HL-60 (cell line): ENCODE measurements at regions not wholly inside any gene's neighbourhood (a gene's known extent, or its start where the extent isn't known, plus 50 kb on each side); places are given as distances from the start of the nearest gene placed in this dataset.
"Not testable (repeated sequence)": the region's sequence is repeated elsewhere in the genome, so short reads cannot be mapped to it uniquely, and the experiment has no call there.

ENCODE experiments used
- DNase-seq, 2 experiments: peaks; one replicate each; pipeline ENCODE4 v3.0.0-alpha.2; 2010 to 2020; ENCODE audit warnings: low read depth in 1 of 2, low spot score in 1 of 2
- H3K27ac ChIP-seq: fragments of 250-450 bp; sonication (Bioruptor Pico); replicated peaks from 2 replicates; pipeline ENCODE4 v1.5.1; 2020; ENCODE audit warnings: mild to moderate bottlenecking, moderate library complexity
- H3K27me3 ChIP-seq: fragments of 250-450 bp; sonication (Bioruptor Pico); 2 replicates; pipeline ENCODE4 v1.5.1; 2021; ENCODE audit warnings: mild to moderate bottlenecking, moderate library complexity; ENCODE audit not compliant: insufficient read depth, poor library complexity, severe bottlenecking
- H3K4me3 ChIP-seq: replicated peaks from 2 replicates; pipeline ENCODE4 v1.5.1; 2011; ENCODE audit warnings: mild to moderate bottlenecking, control low read depth, low read length; ENCODE audit not compliant: insufficient read depth
- GABPA ChIP-seq: IDR thresholded peaks from 2 replicates; pipeline ENCODE4 v1.6.1; 2012; ENCODE audit warnings: low read depth
- POLR2AphosphoS5 ChIP-seq: IDR thresholded peaks from 2 replicates; pipeline ENCODE4 v1.6.1; 2012; ENCODE audit warnings: low read depth
- SPI1 ChIP-seq: IDR thresholded peaks from 2 replicates; pipeline ENCODE4 v1.6.1; 2012; ENCODE audit warnings: low read depth, mild to moderate bottlenecking, borderline replicate concordance
- TF ChIP-seq, protein P1 (sequence below): IDR thresholded peaks from 2 replicates; pipeline ENCODE4 v1.6.1; 2012; ENCODE audit warnings: low read depth; ENCODE audit not compliant: insufficient replicate concordance
- TF ChIP-seq, protein P2 (sequence below): IDR thresholded peaks from one replicate; pipeline ENCODE4 v1.5.1; 2011; ENCODE audit warnings: low read length, control low read depth, inconsistent platforms; ENCODE audit not compliant: insufficient read depth

DNA sequence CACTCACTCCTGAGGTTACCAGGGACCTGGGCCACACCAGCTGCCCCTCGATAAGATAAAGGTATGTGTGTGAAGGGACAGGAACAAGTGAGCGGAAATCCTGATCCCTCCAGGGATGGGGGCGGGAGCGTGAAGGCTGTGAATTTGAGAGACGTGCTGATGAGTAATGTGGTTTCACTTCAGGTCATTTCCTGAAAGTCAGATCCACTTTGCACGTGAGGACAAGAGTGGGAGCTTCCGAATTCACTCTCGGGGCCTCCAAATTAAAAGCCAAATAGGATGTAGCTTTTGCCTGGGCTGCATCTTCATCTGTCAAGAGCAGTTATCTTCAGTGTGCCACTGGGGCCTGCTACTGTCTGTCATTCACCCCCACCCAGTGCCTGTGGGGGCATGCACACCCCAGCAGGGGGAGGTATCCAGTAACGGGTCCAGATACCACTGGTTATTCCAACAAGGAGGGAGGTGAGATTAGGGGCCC is 87.4 kb upstream of the LHX1 start:
- TF ChIP-seq SPI1 (no peak), POLR2AphosphoS5 (no peak), GABPA (no peak)
- TF ChIP-seq, protein P1, sequence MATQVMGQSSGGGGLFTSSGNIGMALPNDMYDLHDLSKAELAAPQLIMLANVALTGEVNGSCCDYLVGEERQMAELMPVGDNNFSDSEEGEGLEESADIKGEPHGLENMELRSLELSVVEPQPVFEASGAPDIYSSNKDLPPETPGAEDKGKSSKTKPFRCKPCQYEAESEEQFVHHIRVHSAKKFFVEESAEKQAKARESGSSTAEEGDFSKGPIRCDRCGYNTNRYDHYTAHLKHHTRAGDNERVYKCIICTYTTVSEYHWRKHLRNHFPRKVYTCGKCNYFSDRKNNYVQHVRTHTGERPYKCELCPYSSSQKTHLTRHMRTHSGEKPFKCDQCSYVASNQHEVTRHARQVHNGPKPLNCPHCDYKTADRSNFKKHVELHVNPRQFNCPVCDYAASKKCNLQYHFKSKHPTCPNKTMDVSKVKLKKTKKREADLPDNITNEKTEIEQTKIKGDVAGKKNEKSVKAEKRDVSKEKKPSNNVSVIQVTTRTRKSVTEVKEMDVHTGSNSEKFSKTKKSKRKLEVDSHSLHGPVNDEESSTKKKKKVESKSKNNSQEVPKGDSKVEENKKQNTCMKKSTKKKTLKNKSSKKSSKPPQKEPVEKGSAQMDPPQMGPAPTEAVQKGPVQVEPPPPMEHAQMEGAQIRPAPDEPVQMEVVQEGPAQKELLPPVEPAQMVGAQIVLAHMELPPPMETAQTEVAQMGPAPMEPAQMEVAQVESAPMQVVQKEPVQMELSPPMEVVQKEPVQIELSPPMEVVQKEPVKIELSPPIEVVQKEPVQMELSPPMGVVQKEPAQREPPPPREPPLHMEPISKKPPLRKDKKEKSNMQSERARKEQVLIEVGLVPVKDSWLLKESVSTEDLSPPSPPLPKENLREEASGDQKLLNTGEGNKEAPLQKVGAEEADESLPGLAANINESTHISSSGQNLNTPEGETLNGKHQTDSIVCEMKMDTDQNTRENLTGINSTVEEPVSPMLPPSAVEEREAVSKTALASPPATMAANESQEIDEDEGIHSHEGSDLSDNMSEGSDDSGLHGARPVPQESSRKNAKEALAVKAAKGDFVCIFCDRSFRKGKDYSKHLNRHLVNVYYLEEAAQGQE, result no peak
- TF ChIP-seq, protein P2, sequence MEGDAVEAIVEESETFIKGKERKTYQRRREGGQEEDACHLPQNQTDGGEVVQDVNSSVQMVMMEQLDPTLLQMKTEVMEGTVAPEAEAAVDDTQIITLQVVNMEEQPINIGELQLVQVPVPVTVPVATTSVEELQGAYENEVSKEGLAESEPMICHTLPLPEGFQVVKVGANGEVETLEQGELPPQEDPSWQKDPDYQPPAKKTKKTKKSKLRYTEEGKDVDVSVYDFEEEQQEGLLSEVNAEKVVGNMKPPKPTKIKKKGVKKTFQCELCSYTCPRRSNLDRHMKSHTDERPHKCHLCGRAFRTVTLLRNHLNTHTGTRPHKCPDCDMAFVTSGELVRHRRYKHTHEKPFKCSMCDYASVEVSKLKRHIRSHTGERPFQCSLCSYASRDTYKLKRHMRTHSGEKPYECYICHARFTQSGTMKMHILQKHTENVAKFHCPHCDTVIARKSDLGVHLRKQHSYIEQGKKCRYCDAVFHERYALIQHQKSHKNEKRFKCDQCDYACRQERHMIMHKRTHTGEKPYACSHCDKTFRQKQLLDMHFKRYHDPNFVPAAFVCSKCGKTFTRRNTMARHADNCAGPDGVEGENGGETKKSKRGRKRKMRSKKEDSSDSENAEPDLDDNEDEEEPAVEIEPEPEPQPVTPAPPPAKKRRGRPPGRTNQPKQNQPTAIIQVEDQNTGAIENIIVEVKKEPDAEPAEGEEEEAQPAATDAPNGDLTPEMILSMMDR, result no peak
- Histone ChIP-seq H3K27me3 (no peaks in the 10 kb centered on the region), H3K4me3 (no peak overlapping the region), H3K27ac (no peak overlapping the region)
- DNase-seq, result no peak

DNA sequence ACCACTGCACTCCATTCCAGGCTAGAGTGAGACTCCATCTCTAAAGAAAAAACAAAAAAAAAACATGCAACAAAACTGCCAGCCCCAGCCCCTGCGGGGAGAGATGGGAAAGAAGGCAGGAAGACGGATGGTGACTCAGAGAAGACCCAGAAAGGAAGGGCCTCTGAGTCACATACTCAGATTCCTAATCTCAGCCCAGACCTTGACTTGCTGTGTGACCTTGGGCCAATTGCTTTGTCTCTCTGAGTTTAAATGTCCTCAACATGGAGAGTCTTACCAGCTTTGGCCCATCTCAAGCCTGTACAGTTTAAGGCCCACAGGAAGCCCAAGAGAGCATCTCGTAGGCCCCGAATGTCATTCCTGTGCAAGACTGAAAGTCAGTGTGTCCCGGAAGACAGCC is 86.5 kb upstream of the LHX1 start:
- H3K27ac ChIP-seq, result no peak overlapping the region
- no peak overlapping the region for H3K4me3 ChIP-seq
- H3K27me3 ChIP-seq, result no peaks in the 10 kb centered on the region
- no peak for DNase-seq
- TF ChIP-seq, protein P1, result no peak
- TF ChIP-seq SPI1 (no peak), GABPA (no peak), POLR2AphosphoS5 (no peak)
- TF ChIP-seq, protein P2, result no peak

DNA sequence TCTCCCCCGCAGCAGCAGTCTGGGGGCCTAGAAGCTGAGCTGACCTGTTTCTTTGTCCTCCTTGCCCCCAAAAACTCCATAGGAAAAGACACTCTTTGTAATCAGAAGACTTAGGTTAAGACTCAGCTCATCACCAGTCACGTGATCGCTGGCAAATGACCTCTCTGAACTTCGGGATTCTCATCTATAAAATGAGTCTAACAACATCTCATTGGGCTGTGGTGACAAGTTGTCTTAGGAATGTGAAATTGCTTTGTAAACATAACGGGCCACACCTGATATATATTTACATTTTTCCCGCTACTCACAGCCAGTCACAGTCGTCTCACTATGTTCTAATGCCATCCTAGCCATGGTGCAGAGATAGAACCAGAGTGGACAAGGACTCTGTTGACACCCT is 86.0 kb upstream of the LHX1 start:
- Histone ChIP-seq H3K4me3 (no peak overlapping the region), H3K27ac (no peak overlapping the region), H3K27me3 (no peaks in the 10 kb centered on the region)
- TF ChIP-seq SPI1 (no peak), GABPA (no peak), POLR2AphosphoS5 (no peak)
- TF ChIP-seq, protein P2, result no peak
- TF ChIP-seq, protein P1, result no peak
- DNase-seq, result no peak

DNA sequence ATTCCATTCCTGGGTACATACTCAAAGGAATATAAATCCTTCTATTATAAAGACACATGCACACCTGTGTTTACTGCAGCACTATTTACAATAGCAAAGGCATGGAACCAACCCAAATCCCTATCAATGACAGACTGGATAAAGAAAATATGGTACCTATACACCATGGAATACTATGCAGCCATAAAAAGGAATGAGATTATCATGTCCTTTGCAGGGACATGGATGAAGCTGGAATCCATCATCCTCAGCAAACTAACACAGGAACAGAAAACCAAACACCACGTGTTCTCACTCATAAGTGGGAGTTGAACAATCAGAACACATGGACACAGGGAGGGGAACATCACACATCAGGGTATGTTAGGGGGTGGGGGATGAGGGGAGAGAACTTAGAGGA is 84.8 kb upstream of the LHX1 start:
- DNase-seq, H3K27ac ChIP-seq, H3K4me3 ChIP-seq, H3K27me3 ChIP-seq: not testable (repeated sequence)
